NB4 (cell line): ENCODE measurements at regions not wholly inside any gene's neighbourhood (a gene's known extent, or its start where the extent isn't known, plus 50 kb on each side); places are given as distances from the start of the nearest gene placed in this dataset.

Experiments
- DNase-seq: peaks from one replicate; pipeline ENCODE4 v3.0.0; 2010; ENCODE audit warnings: low read depth
- H3K4me3 ChIP-seq: one replicate; pipeline ENCODE4 v1.5.1; 2011; ENCODE audit warnings: mild to moderate bottlenecking, low read depth, low read length, moderate library complexity
- CTCF ChIP-seq: IDR thresholded peaks from one replicate; pipeline ENCODE4 v1.5.1; 2012; ENCODE audit warnings: low read depth, low read length
- MYC ChIP-seq: IDR thresholded peaks from 2 replicates; pipeline ENCODE4 v1.6.1; 2011; ENCODE audit warnings: low read depth, low read length
- POLR2A ChIP-seq: IDR thresholded peaks from 2 replicates; pipeline ENCODE4 v1.6.1; 2011; ENCODE audit warnings: mild to moderate bottlenecking; ENCODE audit not compliant: insufficient read length; ENCODE audit errors: extremely low read depth
- TF ChIP-seq, protein P1 (sequence below): IDR thresholded peaks from 2 replicates; pipeline ENCODE4 v1.6.1; 2011; ENCODE audit warnings: low read depth, low read length

DNA sequence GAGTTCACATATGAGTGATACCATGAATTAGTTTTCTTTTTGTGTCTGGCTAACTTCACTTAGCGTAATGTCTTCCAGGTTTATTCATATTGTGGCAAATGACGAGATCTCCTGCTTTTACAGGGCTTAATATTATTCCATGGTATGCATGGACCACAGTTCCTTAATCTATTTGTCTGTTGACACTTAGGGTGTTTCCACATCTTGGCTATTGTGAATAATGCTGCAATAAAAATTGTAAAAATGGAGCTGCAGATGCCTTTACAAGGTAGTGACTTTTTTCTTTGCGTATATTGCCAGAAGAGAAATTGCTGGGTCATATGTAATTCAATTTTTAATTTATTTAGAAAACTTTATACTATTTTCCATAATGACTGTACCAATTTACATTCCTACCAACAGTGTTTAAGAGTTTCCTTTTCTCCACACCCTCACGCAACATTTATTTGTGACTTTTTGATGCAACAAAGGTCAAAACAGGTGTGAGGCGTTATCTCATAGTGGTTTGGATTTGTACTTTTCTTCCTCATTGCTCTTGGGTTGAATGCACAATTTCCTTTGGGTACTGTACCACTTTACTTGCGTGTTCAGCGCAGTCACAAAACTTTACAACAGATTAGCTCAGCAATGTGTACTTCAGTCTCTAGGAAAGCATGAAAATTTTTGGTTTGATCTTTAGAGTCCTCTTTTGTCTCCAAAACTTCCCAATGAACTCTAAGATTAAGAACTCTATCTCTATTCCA, 240.8 kb downstream of the PPARGC1A start:
- no peak for DNase-seq
- TF ChIP-seq MYC (no peak), CTCF (no peak), POLR2A (no peak)
- TF ChIP-seq, protein P1, sequence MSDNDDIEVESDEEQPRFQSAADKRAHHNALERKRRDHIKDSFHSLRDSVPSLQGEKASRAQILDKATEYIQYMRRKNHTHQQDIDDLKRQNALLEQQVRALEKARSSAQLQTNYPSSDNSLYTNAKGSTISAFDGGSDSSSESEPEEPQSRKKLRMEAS: no peak
- no peak overlapping the region for H3K4me3 ChIP-seq

DNA sequence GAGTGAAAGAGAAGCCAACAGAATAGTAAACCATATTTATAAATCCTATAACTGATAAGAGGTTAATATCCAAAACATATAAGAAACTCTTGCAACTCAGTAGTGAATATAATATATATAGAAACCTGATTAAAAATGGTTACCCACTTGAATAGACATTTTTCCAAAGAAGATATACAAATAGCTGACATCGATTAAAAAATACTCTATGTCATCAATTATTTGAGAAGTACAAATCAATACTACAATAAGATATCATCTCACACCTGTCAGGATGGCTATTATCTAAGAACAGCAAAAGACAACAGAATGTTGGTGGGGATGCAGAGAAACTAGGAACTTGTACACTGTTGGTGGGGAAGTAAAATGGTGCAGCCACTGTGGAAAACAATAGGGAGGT, 254.4 kb downstream of the PPARGC1A start:
- TF ChIP-seq CTCF: no peak
- TF ChIP-seq POLR2A: no peak
- TF ChIP-seq, protein P1: no peak
- TF ChIP-seq MYC: no peak
- H3K4me3 ChIP-seq: no peak overlapping the region
- no peak for DNase-seq

DNA sequence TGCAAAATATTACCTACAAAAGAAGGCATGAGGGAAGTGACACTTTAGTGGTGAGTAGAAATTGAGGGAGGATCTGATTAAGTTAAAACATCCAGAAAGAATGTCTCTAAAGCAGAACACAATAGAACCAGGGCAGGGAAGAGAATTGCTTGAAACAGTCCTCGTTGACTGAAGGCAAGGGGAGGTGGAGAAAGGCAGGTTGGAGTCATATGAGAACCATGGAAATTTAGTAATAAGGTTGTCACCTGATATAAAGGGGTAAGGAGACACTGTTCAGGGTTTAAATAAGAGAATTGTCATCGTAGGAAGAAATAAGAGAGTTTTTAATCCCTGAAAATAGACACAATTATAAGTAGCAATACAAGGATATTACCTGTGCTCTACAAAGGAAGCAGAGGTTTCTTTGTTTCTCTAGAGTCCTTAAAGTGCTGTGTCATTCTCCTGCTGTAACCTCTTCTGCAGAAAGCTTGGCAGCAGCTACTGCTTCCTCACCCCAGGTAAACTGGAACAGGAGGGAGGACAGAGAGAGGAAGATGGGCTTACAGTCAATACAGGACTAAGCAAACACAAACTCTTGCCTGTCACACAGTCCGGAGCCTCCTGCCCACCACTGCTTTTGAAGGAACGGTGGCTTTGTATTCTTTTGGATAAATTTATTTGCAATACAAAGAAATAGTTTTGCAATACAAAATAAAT, 258.4 kb downstream of the PPARGC1A start:
- H3K4me3 ChIP-seq: no peak overlapping the region
- TF ChIP-seq POLR2A (no peak), CTCF (no peak), MYC (no peak)
- TF ChIP-seq, protein P1: no peak
- no peak for DNase-seq

GRCh38 chr4:23630110-23630509, 259.7 kb downstream of the PPARGC1A start:
- DNase-seq: no peak
- TF ChIP-seq CTCF (no peak), MYC (no peak), POLR2A (no peak)
- TF ChIP-seq, protein P1: no peak
- H3K4me3 ChIP-seq: no peak overlapping the region

DNA sequence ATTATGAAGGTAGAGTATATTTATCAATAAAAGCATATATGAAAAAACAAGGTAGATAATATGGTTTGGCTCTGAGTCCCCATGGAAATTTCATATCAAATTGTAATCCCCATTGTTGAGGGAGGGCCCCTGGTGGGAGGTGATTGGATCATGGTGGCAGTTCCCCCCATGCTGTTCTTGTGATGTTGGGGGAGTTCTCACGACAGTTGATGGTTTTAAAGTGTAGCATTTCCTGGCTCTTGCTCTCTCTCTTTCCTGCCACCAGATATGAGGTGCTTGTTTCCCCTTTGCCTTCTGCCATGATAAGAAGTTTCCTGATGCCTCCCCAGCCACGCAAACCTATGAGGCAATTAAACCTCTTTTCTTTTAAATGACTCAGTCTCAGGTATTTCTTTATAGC, 260.4 kb downstream of the PPARGC1A start:
- no peak for DNase-seq
- TF ChIP-seq CTCF (no peak), POLR2A (no peak), MYC (no peak)
- TF ChIP-seq, protein P1: no peak

More for the DNA sequence above, 260.4 kb downstream of the PPARGC1A start:
- H3K4me3 ChIP-seq: no peak overlapping the region
